NK-92 treated with Interleukin-12 subunit alpha and Interleukin-12 subunit beta, amount 100 ng/mL, for 24 hours (cell line): ENCODE measurements at regions not wholly inside any gene's neighbourhood (a gene's known extent, or its start where the extent isn't known, plus 50 kb on each side); places are given as distances from the start of the nearest gene placed in this dataset.
"Not testable (repeated sequence)": the region's sequence is repeated elsewhere in the genome, so short reads cannot be mapped to it uniquely, and the experiment has no call there.

Source experiments
- DNase-seq: peaks from one replicate; lab custom pipeline; 2025; lab: John Stamatoyannopoulos, UW

GRCh38 chr16:86869288-86870022 lies 291.1 kb downstream of the FOXL1 start:
- no peak for DNase-seq

GRCh38 chr16:86870380-86870779 lies 292.0 kb downstream of the FOXL1 start:
- no peak for DNase-seq

- DNase-seq, result no peak
Measured at GRCh38 chr16:86872131-86872530, 293.8 kb downstream of the FOXL1 start.

- DNase-seq, result no peak
Measured at GRCh38 chr16:86872833-86873232, 294.5 kb downstream of the FOXL1 start.

DNA sequence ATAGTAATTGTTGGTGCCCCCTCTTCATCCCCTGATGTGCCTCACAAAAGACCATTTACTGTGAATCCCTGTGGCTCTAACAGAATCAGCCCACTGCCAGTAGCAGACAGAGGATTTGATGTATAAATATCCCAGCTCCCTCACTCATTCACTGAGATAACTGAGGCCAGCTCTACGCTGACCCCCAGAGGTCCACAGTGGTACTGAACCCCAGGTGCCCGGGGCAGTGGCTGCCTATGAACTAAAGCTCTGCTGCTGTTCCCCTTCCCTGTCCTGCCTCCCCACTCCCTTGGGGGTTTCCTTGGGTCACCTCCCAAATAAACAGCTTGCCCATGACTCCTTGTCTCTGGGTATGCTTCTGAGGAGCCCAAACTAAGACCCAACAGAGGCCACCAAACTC lies 295.8 kb downstream of the FOXL1 start:
- DNase-seq, result peak; percentile 4

- DNase-seq, result no peak
Measured at GRCh38 chr16:86876499-86876898, 298.1 kb downstream of the FOXL1 start.

GRCh38 chr16:86877108-86877507 lies 298.8 kb downstream of the FOXL1 start:
- DNase-seq, result no peak

DNA sequence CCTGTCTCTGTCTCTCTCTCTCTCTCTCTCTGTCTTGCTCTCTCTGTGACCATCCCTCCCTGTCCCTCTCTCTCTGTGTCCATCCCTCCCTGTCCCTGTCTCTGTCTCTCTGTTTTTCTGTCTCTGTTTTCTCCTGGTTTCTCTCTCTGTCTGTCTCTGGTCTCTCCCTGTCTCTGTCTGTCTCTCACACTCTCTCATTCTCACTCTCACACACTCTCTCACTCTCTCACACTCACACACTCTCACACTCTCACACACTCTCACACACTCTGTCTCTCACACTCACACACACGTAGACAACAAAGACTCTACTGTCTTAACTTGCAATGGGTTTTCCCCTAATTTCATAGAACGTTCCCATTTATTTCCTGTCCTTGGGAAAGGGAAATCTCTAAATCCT lies 299.5 kb downstream of the FOXL1 start:
- DNase-seq, result no peak

DNA sequence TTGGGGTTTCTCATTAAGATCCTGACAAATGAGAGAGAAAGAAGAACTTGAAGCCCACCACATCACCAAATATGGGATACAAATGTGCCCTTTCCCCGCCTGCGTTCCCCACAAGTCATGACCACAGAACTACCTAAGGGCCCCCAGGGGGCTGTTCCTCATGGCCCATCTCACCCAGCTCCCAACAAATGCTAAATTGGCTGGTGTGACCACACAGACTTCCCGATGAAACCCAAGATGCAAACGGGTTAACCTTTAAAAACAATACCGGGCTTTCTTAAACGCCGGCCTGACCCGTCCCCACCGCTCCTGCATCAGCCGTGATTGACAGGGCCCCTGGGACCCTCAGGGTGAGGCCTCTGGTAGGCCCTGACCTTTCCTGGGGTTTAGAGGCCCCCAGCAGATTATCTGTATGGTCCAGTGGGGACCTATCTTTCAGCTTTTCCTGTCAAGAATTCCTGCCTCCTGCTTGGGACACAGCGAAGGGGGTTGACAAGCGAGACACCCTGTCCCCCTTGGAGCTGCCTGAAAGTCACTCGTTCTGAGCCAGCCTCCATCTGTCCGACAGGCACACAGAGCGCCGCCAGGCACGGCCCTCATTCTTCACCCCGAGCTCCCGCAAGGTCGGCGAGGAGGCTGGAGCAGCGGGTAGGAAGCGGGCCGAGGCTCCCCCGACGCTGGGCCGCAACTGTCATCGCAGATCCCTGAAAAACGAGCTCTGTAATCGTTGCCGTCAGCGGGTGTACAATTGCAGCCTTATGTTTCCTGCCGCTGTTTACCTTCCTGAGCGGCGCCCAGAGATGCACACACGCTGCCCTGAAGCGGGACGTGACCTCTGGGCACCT lies 300.1 kb downstream of the FOXL1 start:
- no peak for DNase-seq

DNA sequence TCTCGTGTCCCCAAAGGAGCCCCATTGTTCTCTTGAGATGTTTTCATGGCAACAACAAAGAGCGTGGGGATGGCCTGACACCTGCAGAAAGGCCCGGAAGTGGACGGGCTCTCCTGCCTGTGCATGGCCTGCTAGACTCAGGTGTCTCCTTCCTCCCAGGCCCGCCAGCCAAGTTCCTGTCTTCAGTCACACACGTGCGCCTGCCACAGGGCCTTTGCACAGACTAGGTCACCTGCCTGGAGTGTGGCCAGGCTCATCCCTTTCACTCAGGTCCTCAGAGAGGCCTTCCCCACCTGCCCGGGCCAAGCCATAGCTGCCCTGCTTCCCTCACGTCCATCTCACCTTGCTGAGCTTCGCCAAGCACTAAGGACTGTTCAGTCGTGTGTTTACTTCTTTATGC lies 300.9 kb downstream of the FOXL1 start:
- DNase-seq, result no peak

DNA sequence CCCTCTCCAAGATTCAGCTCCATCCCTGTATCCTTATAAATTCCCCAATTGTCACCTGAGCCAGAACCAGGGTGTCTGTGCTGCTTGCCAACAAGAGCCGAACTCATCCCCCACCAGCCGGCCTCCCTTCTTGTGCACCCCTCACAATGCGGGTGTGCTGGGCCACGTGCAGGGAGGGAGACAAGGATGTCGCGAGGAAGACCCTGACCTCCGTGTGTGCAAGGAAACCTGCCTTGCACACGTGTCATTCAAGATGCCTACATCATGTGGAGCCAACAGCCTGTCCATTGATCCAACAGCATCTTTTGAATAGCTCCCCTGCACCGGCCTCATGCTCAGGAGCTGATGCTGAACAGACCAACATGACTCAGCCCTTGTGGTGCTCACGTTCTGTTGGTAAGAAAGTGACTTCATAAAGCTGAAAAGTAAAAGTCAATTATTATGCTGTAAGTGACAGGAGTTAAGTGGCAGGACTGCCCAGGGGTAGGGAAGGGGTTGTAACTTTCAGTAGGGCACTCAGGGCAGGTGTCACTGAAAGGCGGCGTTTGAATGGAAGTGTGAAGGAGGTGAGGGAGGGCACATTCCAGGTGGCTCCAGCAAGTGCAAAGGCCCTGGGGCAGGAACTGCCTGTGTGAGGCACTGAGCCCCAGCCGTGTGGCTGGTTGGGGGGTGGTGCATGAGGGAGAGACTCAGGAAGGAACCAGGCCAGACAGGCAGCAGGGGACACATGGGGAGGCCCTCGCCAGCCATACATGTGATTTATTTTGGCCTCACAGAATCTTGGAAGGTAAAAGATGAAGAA lies 302.2 kb downstream of the FOXL1 start:
- DNase-seq, result no peak

DNA sequence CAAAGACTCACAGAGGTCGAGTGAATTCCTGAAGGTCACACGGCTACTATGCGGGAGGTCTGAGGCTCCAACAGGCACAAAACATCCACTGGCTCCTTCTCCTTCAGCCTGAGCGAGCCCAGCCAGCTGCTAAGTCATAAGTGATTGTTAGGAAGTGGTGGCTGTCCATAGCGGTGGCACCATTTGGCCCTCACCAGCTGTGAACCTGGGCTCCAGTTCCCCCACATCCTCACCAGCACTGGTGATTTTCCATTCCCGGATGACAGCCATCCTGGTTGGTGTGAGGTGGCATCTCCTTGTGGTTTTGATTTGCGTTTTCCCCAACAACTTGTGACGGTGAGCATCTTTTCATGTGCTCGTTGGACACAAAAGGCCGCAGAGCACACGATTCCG lies 302.8 kb downstream of the FOXL1 start:
- no peak for DNase-seq

GRCh38 chr16:86881861-86882273 lies 303.5 kb downstream of the FOXL1 start:
- DNase-seq, result no peak

DNA sequence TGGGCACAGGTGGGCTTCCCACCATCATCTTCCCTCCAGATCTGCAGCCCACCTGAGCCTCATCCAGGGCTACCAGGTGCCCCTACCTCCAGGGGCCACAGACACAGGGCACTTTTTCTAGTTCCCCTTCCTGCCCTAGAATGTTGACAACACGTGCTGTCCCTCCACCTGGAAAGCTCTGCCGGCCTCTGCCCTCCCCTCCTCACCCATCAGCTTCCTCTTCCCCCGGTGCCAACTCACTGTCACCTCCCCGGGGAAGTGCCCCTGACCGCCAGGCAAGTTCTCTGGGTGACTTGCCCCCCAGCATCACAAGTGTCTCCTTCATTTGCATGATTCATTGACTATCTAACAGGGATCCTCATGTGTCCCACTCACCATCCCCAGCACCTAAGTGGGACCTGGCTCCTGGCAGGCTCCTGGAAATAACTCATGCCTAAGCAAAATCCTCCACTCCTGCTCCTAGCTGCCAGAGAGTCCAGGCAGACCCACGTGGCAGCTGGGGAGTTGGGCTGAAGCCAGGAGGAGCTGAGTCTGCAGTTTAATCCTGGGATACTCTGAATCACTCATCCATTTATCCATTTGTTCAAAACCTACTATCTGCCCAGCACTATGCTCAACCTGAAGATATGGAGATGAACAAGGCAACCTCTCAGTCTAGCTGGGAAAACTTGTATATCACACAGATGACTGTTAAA lies 304.4 kb downstream of the FOXL1 start:
- DNase-seq, result no peak

- no peak for DNase-seq
Measured at GRCh38 chr16:86883583-86884389, 305.4 kb downstream of the FOXL1 start.

GRCh38 chr16:86884390-86884650 lies 306.0 kb downstream of the FOXL1 start:
- no peak for DNase-seq

DNA sequence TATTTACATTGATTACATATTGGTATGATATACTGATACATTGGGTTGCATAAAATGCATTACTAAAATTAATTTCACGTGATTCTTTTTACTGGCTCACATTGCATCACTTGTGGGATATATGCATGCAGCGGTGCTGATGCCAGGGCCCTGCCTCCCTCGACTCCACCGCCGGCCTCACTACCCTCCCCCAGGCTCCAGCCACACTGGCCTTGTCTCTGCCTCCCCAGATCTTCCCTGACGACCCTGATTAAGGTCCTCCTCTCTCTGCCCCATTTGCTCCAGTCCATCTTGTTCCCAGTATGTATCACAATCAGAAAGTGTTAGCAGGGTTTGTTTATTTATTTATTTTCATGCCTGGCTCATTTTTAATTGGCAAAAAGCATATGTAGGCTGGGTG lies 306.8 kb downstream of the FOXL1 start:
- DNase-seq, result no peak

GRCh38 chr16:86886651-86887050 lies 308.3 kb downstream of the FOXL1 start:
- no peak for DNase-seq

DNA sequence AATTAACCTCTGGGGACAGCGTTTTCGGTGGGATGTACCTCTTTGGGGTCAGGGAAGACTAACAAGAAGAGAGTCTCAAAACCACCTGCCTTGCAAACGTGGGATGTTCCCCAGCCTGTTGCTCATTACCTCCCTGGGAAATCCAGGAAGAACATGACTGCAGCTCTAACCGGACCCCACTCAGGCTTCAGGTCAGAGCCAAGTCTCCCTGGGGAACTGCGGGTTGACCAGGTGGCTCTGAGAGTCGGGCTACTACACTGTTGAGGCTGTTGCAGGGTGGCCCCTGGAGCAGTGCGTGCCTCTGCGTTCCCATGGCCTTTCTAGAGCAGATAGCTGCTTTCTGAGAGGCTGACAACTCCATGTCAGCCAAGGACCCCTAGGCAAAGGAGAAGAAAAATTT lies 309.1 kb downstream of the FOXL1 start:
- no peak for DNase-seq

GRCh38 chr16:86888231-86889053 lies 310.1 kb downstream of the FOXL1 start:
- no peak for DNase-seq

DNA sequence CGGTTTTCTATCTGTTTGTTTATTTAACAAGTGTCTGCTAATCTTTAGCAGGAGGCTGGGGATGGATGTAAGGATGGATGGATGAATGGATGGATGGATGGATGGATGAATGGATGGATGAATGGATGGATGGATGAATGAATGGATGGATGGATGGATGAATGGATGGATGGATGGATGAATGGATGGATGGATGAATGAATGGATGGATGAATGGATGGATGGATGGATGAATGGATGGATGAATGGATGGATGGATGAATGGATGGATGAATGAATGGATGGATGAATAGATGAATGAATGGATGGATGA lies 310.7 kb downstream of the FOXL1 start:
- DNase-seq, result not testable (repeated sequence)
